GM12873 (cell line): ENCODE measurements at regions not wholly inside any gene's neighbourhood (a gene's known extent, or its start where the extent isn't known, plus 50 kb on each side); places are given as distances from the start of the nearest gene placed in this dataset.

Experiments
- TF ChIP-seq, protein P1 (sequence below): IDR thresholded peaks from 2 replicates; pipeline ENCODE4 v1.5.1; 2012; ENCODE audit warnings: low read depth, mild to moderate bottlenecking, moderate library complexity, low read length, control low read depth; ENCODE audit not compliant: insufficient read depth; ENCODE audit errors: missing control alignments

DNA sequence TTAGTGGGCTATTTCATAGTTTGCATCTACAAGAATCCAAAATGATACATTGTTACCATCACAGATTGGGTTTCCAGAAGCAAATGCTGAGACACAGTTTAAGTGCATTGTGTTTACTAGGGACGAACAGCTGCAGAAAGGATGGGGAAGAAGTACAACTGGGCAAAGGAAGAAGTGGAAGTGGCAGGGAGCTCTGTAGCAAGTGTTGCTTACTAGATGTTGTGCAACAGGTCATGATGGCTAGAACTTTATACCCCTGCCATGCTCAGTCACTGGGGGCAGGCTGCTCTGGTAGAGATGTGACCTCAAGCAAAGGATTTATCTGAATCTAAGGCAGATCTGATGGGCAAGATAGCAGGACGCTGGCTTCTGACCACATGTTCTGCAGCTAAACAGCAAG lies 76.1 kb upstream of the EMCN start:
- TF ChIP-seq, protein P1, sequence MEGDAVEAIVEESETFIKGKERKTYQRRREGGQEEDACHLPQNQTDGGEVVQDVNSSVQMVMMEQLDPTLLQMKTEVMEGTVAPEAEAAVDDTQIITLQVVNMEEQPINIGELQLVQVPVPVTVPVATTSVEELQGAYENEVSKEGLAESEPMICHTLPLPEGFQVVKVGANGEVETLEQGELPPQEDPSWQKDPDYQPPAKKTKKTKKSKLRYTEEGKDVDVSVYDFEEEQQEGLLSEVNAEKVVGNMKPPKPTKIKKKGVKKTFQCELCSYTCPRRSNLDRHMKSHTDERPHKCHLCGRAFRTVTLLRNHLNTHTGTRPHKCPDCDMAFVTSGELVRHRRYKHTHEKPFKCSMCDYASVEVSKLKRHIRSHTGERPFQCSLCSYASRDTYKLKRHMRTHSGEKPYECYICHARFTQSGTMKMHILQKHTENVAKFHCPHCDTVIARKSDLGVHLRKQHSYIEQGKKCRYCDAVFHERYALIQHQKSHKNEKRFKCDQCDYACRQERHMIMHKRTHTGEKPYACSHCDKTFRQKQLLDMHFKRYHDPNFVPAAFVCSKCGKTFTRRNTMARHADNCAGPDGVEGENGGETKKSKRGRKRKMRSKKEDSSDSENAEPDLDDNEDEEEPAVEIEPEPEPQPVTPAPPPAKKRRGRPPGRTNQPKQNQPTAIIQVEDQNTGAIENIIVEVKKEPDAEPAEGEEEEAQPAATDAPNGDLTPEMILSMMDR: no peak

DNA sequence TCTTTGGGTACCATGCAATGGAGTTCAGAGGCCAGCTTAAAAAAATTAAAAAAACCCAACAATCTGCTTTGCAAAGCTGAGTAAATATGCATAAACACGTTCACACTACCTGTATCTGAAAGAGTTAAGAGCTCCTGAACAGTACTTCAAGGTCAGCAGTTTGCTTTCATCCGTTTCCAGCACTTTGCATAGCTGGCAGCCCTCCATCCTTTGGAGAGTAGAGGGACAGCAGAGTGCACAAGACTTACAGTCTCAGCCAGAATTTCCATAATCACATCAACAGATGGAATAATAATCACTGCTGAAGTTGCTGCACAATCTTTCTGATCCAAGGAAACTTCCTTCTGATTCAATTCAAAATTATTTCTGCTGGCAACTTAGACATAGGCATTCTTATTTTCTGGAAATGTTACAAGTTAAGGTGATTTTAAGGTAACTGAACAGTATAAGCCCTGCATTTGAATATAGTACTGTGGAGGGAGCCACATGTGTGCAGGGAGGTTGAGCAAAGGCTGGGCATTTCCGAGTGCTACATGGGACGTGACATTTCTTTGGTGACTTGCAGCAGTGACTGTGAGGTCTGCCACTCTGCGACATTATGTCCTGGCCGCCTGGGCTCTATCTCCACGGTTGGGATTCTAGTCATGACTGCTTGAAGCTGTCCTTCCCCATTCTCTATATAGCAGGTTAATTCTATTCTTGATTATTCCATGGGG lies 73.5 kb upstream of the EMCN start:
- TF ChIP-seq, protein P1: no peak

DNA sequence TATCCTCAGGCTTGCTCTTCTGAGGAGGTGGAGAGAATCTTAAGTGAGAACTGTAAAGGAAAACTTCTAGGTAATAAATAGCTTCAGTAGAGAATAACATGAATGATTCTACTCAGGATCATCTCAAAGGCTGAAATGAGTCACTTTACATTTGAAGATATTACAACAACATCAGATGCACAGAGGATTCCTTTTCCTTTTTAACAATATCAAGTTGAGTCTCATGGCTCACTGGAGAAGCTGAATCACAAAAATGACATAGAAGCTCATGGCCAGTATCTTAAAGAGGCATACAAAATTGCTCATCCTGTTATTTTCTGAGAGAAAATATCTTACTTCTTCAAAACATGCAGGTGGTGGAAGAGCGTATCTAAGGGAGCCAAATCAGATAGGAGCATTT lies 72.5 kb upstream of the EMCN start:
- TF ChIP-seq, protein P1: no peak

DNA sequence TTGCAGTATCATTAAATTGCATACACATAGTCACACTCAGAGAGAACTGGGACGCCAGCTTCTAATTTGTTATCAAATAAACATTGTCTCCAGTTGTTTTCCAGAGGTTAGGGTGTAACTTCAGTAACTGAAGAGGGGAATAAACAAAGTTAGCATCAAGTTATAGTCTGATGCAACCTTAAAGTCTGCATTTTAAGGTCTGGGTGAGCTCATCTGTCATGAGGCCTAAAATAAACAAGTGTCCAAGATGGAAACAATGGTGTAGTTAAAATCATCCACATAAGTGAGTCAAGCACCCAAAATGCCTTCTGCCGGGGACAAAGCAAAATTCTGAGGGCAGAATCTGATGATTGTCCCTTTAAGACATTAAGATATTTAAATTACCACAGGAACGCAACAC lies 70.3 kb upstream of the EMCN start:
- TF ChIP-seq, protein P1: no peak

DNA sequence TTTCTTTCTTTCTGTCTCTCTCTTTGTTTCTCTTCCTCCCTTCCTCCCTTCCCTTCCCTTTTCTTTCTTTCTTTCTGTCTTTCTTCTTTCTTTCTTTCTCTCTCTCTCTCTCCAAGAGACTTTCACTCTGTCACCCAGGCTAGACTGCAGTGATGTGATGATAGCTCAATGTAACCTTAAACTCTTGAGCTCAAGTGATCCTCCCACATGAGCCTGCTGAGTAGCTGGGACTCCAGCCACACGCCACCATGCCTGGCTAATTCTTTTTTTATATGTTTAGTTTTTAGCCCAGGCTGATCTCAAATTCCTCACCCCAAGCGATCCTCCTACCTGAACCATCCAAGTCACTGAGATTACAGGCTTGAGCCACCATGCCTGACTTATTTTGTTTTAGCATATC lies 64.3 kb upstream of the EMCN start:
- TF ChIP-seq, protein P1: no peak

DNA sequence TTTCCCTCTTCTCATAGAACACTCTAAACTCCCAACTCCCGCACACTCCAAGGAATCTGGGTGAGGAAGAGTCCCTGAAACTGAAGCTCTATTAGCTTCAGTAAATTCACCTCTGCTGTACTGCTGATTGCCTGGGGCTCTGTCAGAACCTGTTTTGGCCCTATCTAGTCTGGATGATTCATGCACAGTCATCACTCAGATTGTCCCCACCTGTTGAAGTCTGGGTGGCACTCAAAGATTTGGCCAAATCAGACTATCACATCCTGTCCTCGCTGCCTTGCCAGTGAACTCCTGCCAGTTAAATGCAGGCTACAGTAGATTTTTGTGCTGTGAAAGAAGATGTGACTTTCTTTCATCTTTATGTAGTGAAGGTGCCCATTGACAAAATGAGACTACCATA lies 63.5 kb upstream of the EMCN start:
- TF ChIP-seq, protein P1: no peak

DNA sequence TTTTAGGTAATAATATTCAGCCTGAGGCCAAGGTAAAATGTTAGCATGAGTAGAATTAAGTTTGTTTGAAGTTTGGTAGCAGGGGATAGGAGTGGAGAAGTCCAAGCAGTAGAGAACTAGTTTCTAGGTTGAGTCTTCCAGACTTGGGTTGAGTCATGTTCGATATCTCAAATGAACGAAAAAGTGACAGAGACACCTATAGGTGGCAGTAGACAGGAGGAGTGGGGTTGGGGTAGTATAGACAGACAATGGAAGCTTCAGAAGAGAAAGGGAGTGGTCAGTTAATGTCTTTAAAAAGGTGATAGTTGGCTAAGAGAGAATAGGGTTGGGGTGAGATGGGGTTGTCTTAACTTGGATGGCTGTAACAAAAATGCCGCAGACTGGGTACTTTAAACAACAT lies 58.7 kb upstream of the EMCN start:
- TF ChIP-seq, protein P1: peak; percentile 31
